KBM-7 (cell line): ENCODE measurements at regions not wholly inside any gene's neighbourhood (a gene's known extent, or its start where the extent isn't known, plus 50 kb on each side); places are given as distances from the start of the nearest gene placed in this dataset.
"Not testable (repeated sequence)": the region's sequence is repeated elsewhere in the genome, so short reads cannot be mapped to it uniquely, and the experiment has no call there.

ENCODE experiments used
- DNase-seq: peaks from one replicate; pipeline ENCODE4 v3.0.0-alpha.2; 2015
- in situ Hi-C: fragments of 300-500 bp; cut with MboI; formaldehyde crosslinking; loops from 2 replicates; pipeline ENCODE4 v1.14.3; 2020; ENCODE audit warnings: low sequenced_read_pairs, low pct_unique_long_range_greater_than_20kb, mixed read lengths

DNA sequence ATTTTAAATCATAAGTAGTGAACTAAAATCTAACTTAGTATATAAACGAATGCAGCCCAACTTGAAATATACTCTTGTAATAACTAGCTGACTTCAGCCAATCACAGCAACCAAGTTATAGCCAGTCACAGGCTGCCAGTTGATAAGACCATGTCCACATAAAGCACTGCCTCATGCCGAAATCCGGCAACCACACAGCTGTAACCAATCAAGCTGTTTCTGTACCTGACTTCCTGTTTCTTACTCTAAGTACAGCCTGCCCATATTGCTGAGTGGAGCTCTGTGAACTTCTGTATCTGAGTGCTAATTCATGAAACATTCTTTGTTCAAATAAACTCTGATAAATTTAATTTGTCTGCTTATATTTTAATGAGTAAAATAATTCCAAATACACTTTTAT, 805.3 kb upstream of the EPHA5 start:
- DNase-seq = peak; percentile 27
- in situ Hi-C loops = no loop called here

DNA sequence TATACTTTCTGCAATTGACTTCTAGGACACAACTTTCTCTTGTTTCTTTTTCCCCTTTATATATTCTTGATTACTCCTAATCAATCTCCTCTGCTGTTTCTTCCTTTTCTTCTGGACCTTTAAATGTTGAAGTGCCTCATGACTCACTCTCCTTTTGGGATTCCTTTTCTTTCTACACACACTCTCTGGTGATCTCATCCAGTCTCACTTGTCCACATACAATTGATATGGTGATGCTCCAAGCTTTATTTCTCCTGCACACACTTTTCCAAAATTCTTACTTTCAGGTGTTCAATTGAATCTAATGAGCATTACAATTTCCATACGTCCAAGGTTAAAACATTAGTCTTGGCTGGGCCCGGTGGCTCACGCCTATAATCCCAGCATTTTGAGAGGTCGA, 794.8 kb upstream of the EPHA5 start:
- in situ Hi-C loops = no loop called here

DNA sequence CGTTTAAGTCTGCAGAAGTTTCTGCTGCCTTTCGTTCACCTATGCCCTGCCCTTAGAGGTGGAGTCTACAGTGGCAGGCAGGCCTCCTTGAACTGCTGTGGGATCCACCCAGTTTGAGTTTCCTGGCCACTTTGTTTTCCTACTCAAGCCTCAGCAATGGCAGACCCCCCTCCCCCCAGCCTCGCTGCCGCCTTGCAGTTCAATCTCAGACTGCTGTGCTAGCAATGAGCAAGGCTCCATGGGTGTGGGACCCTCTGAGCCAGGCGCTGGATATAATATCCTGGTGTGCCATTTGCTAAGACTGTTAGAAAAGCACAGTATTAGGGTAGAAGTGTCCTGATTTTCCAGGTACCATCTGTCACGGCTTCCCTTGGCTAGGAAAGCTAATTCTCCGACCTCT, 792.6 kb upstream of the EPHA5 start:
- DNase-seq, in situ Hi-C loops: not testable (repeated sequence)

More for the DNA sequence above, 794.8 kb upstream of the EPHA5 start:
- DNase-seq = no peak

DNA sequence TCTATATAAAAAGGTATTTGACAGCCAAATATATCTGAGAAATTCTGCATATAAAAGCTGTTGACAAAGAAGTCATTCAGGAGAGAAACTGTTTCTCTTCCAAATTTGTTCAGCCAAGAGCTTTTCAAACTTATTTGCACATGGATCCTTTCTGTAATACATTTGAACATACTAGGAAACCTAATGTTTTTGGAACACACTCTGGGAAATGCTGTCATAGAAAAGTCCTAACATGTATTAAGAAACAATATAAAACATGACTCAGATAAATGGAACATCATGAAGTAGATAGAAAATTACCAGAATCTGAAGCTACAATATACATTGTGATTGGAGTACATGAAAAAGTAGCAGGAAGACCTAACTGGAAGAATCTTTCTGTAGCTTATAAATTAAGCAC, 781.5 kb upstream of the EPHA5 start:
- DNase-seq = no peak
- in situ Hi-C loops = no loop called here

GRCh38 chr4:66443008-66443407, 772.7 kb upstream of the EPHA5 start:
- no peak for DNase-seq
- in situ Hi-C loops = no loop called here

GRCh38 chr4:66439508-66439907, 769.2 kb upstream of the EPHA5 start:
- in situ Hi-C loops = no loop called here
- DNase-seq = no peak

DNA sequence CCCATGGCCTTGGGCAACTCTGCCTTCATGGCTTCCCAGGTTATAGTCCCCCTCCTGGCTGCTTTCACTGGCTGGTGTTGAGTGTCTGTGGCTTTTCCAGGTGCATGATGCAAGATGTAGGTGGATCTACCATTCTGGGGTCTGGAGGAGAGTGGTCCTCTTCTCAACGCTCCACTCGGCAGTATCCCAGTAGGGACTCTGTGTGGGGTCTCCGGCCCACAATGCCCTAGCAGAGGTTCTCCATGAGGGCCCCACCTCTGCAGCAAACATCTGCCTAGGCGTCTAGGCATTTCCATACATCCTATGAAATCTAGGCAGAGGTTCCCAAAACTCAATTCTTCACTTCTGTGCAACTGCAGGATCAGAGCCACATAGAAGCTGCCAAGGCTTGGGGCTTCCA, 763.4 kb upstream of the EPHA5 start:
- in situ Hi-C loops = no loop called here
- DNase-seq = no peak

DNA sequence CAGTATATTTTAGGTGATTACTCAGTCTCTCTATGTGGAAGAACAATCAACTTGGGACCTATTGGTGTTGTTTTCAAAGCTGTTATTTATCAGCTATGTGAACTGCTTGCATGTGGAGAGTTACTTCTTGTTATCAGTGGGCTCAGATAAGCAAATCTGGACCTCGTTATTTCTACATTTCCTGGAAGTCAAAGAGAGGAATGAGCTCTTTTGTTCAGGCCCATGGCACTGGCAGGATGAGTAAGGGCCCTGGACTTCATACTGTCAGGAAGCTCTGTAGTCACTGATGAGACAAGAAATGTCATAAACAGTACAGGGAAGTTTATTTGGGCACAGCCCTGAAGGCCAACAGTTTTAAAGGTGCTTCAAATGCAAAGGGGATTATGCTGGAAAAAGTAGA, 760.6 kb upstream of the EPHA5 start:
- in situ Hi-C loops = no loop called here
- DNase-seq = no peak

DNA sequence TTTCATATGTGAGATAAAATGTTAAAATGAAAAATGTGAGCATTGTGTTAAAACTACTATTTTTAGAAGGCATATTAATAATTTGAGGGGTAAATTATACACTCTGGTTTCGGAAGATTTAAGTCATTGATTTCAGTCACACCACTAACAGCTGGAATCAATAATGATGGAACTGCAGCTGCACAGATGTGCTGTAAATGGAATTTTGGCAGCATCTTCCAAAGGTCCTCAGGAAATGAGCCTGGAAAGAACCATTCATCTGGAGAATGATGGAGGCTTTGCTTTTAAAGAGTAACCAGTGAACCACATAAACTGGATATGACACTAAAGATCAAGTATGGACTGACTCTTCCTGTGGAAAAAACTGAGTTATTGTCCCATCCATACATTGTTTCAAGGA, 759.0 kb upstream of the EPHA5 start:
- in situ Hi-C loops = no loop called here
- DNase-seq = no peak

- in situ Hi-C loops = no loop called here
- no peak for DNase-seq
These were observed 746.1 kb upstream of the EPHA5 start for GRCh38 chr4:66416425-66416824.

- DNase-seq = no peak
- in situ Hi-C loops = no loop called here
These were observed 733.9 kb upstream of the EPHA5 start for GRCh38 chr4:66404141-66404540.

DNA sequence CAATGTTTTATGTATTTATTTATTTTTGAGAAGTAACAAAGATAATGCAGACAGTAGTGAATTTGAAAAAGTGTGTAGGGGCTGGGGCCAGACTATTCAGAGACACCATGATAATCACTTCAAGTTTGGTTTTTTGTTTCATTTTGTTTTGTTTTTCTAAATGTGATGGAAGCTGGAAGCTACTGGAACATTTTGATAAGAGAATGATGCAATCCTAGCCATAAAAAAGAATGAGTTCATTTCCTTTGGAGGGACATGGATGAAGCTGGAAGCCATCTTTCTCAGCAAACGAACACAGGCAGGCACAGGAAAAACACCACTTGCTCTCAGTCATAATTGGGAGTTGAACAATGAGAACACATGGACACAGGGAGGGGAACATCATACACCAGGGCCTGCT, 706.6 kb upstream of the EPHA5 start:
- DNase-seq = no peak
- in situ Hi-C loops = no loop called here

GRCh38 chr4:66376396-66376795, 706.1 kb upstream of the EPHA5 start:
- in situ Hi-C loops = no loop called here

DNA sequence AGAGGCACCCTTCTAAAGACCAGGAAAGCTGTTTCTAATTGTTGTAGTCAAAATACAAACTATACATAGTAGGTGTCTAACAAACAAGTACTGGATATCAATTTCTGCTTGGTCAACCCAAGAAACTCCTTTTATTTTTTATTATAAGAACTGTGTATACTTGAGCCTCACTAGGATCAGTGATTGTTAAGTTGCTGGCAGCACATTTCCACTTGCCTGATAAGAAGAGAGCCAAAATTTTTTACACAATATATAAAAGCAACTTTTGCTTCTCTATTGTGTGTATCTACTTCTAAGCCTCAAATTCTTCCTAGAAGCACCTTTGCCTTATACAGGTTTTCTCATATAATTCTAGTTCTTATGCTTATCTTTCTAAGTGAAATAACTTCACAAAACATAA, 703.0 kb upstream of the EPHA5 start:
- in situ Hi-C loops = no loop called here

More at GRCh38 chr4:66376396-66376795, 706.1 kb upstream of the EPHA5 start:
- no peak for DNase-seq

DNA sequence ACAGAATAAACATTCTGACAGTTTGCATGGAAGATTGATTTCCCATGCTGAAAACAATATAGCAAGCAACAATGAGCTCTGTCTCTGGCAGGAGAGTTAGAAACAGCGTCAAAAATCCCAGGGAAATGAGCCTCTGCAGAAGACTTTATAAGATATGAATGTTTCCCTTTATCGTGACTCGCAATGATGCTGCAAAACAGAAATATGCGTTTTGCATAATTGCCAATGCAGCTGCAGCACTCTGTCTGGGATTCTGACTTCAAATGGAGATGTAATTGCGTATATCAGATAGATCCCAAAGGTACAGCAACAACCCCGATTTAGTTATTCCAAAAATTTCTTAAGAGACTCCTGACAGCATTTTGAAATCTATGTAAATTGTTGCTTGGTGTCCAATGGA, 702.4 kb upstream of the EPHA5 start:
- DNase-seq = no peak
- in situ Hi-C loops = no loop called here

More for the DNA sequence above, 703.0 kb upstream of the EPHA5 start:
- DNase-seq = no peak

GRCh38 chr4:66367043-66367660, 696.9 kb upstream of the EPHA5 start:
- in situ Hi-C loops = no loop called here
- no peak for DNase-seq

DNA sequence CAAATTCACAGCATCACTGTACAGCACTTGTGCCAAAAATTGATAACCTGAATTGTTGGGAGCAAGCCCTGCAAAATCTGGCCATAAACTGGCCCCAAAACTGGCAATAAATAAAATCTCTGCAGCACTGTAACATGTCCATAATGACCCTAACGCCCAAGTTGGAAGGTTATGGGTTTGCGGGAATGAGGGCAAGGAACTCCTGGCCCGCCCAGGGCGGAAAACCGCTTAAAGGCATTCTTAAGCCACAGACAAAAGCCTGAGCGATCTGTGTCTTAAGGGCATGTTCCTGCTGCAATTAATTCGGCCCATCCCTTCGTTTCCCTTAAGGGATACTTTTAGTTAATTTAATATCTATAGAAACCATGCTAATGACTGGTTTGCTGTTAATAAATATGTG, 690.1 kb upstream of the EPHA5 start:
- DNase-seq, in situ Hi-C loops: not testable (repeated sequence)

DNA sequence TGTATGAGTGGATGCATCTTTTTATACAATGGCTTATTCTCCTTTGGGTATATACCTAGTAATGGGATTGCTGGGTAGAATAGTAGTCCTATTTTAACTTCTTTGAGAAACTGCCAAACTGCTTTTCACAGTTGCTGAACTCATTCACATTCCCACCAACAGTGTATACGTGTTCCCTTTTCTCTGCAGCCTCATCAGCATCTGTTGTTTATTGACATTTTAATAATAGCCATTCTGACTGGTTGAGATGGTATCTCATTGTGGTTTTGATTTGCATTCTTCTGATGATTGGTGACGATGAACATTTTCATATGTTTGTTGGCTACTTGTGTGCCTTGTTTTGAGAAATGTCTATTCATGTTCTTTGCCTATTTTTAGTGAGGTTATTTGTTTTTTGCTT, 687.0 kb upstream of the EPHA5 start:
- in situ Hi-C loops = no loop called here
- DNase-seq = no peak

DNA sequence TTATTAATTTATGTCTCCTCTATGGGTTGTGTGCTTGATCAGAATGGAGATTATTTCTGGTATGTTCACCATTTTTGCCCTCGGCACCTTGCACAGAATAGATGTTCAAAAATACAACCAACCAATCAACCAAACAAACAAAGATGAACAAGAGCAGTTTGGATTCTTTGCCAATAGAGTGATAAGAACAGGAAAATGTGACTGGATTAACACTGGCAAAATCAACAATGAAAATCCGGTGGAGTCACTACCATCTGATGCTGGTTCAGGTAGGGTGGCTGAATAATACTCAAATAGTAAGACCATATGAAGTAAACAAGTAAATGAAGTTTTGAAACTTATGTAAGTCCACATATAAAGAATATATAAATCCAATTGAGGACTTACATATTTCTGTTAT, 685.0 kb upstream of the EPHA5 start:
- in situ Hi-C loops = no loop called here
- DNase-seq = no peak

DNA sequence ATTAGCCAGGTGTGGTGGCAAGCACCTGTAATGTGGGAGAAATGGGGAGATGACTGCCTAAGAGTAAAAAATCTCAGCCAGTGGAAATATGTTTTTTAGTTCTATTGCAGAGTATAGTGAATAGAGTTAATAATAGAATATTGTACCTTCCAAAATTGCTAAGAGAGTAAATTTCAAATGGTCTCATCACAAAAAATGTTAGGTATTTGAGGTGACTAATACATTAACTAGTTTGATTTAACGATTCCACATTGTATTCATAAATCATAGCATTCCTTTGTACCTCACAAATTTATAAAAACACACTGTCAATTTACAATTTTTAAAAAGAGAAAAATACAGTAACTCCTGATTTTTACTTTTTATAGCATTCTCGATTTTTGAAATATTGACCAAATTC, 681.5 kb upstream of the EPHA5 start:
- no peak for DNase-seq
- in situ Hi-C loops = no loop called here

GRCh38 chr4:66340286-66340893, 670.1 kb upstream of the EPHA5 start:
- DNase-seq = no peak

More at GRCh38 chr4:66340286-66340893, 670.1 kb upstream of the EPHA5 start:
- in situ Hi-C loops = no loop called here
